ENCODE measurements at regions not wholly inside any gene's neighbourhood (a gene's known extent, or its start where the extent isn't known, plus 50 kb on each side); places are given as distances from the start of the nearest gene placed in this dataset.

- Mint-ChIP-seq H3K36me3 (no peaks in the 10 kb centered on the region), H3K9me3 (no peaks in the 10 kb centered on the region), H3K4me1 (peaks cover 54% of the 10 kb centered on the region), H3K27ac (peak overlapping the region; percentile 47), H3K27me3 (ENCODE audit: low read depth) (no peaks in the 10 kb centered on the region), H3K4me3 (no peak overlapping the region)
- no peak for DNase-seq (ENCODE audit: low spot score in 2 of 2, unreplicated experiment in 2 of 2)
- no peak for TF ChIP-seq CTCF (IDR thresholded peaks at IDR 0.05; ENCODE audit: unreplicated experiment)
Observed at GRCh38 chr15:62474021-62474770, 309.1 kb upstream of the C2CD4B start.

- H3K9me3 Mint-ChIP-seq: no peaks in the 10 kb centered on the region
- no peak for TF ChIP-seq CTCF (IDR thresholded peaks at IDR 0.05; ENCODE audit: unreplicated experiment)
- H3K36me3 Mint-ChIP-seq: no peaks in the 10 kb centered on the region
- H3K27me3 Mint-ChIP-seq (ENCODE audit: low read depth): no peaks in the 10 kb centered on the region
- peak overlapping the region; percentile 47 for H3K27ac Mint-ChIP-seq
- H3K4me1 Mint-ChIP-seq: peaks cover 49% of the 10 kb centered on the region
- no peak for DNase-seq (ENCODE audit: low spot score in 2 of 2, unreplicated experiment in 2 of 2)
- H3K4me3 Mint-ChIP-seq: no peak overlapping the region
Observed at GRCh38 chr15:62474771-62475124, 309.7 kb upstream of the C2CD4B start.

- H3K4me1 Mint-ChIP-seq: peaks cover 40% of the 10 kb centered on the region
Observed at GRCh38 chr15:62475591-62475990, 310.5 kb upstream of the C2CD4B start.

GRCh38 chr15:62476163-62476562 lies 311.1 kb upstream of the C2CD4B start:
- Mint-ChIP-seq H3K9me3 (no peaks in the 10 kb centered on the region), H3K4me3 (no peak overlapping the region), H3K36me3 (no peaks in the 10 kb centered on the region), H3K4me1 (peaks cover 35% of the 10 kb centered on the region), H3K27me3 (ENCODE audit: low read depth) (no peaks in the 10 kb centered on the region), H3K27ac (no peak overlapping the region)
- DNase-seq (ENCODE audit: low spot score in 2 of 2, unreplicated experiment in 2 of 2): no peak
- no peak for TF ChIP-seq CTCF (IDR thresholded peaks at IDR 0.05; ENCODE audit: unreplicated experiment)

More at GRCh38 chr15:62475591-62475990, 310.5 kb upstream of the C2CD4B start:
- DNase-seq (ENCODE audit: low spot score in 2 of 2, unreplicated experiment in 2 of 2): no peak
- no peak for TF ChIP-seq CTCF (IDR thresholded peaks at IDR 0.05; ENCODE audit: unreplicated experiment)
- Mint-ChIP-seq H3K36me3 (no peaks in the 10 kb centered on the region), H3K27ac (peak overlapping the region; percentile 28), H3K27me3 (ENCODE audit: low read depth) (no peaks in the 10 kb centered on the region), H3K4me3 (no peak overlapping the region), H3K9me3 (no peaks in the 10 kb centered on the region)

GRCh38 chr15:62477929-62478328 lies 312.8 kb upstream of the C2CD4B start:
- H3K4me3 Mint-ChIP-seq: no peak overlapping the region
- no peak for DNase-seq (ENCODE audit: low spot score in 2 of 2, unreplicated experiment in 2 of 2)
- no peaks in the 10 kb centered on the region for H3K9me3 Mint-ChIP-seq
- H3K27me3 Mint-ChIP-seq (ENCODE audit: low read depth): no peaks in the 10 kb centered on the region
- no peak for TF ChIP-seq CTCF (IDR thresholded peaks at IDR 0.05; ENCODE audit: unreplicated experiment)
- H3K27ac Mint-ChIP-seq: no peak overlapping the region
- peaks cover 22% of the 10 kb centered on the region for H3K4me1 Mint-ChIP-seq
- H3K36me3 Mint-ChIP-seq: no peaks in the 10 kb centered on the region
